ENCODE measurements at regions not wholly inside any gene's neighbourhood (a gene's known extent, or its start where the extent isn't known, plus 50 kb on each side); places are given as distances from the start of the nearest gene placed in this dataset.

DNA sequence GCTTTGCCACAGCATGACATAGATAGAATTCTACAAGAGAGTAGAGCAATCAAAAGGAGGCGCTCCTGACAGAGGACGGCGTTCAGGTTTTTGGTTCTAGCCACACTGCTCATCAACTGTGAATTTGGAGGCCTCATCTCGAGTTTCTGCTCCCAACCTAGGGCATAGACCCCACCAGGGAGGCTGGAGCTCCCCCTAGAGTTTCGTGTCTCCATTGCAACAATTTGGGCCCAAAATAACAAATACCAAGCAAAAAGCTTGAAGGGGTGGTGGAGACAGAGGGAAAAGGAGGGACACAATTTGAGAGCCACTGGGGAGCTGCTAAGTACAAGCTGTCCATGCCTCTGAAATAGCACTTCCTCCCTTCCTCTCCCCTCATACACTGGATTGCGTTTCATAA lies 297.0 kb downstream of the GPATCH2 start:
- Mint-ChIP-seq H3K4me1 (ENCODE audit: low read depth) (no peaks in the 10 kb centered on the region), H3K4me3 (no peak overlapping the region), H3K27me3 (no peaks in the 10 kb centered on the region), H3K36me3 (no peaks in the 10 kb centered on the region), H3K27ac (no peak overlapping the region), H3K9me3 (ENCODE audit: low read depth) (peaks cover 3% of the 10 kb centered on the region)

DNA sequence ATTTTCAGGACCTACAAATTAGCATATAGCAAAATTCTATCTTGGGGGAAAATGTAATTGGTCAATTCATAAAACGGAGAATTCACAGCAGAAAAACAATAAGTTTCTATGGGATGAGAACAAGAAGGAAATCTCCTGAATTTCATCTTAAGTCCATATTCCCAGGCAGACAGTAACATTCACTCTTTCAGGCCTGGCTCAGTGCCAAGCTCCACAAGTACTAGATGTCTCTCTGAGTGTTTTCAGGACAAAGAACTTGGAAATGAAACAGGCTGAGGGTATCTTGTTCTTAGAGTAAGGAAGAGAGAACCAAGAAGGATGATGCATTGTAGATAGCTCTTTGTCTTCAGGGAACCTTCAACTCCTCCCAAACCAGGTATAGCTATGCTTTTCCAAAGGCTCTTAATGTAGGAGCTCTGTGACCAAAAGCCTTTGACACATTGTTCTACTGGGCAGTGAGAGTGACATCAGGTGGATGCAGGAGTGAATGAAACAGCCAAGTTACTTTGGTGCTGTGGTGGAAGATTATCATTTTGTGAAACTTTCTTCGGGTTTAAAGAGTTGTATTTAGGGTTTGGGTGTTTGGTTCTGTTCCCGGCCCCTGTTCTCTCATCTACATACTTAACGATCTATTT lies 298.3 kb downstream of the GPATCH2 start:
- Mint-ChIP-seq H3K4me1 (ENCODE audit: low read depth) (no peaks in the 10 kb centered on the region), H3K27ac (no peak overlapping the region), H3K9me3 (ENCODE audit: low read depth) (peaks cover 3% of the 10 kb centered on the region), H3K27me3 (no peaks in the 10 kb centered on the region), H3K4me3 (no peak overlapping the region), H3K36me3 (no peaks in the 10 kb centered on the region)

DNA sequence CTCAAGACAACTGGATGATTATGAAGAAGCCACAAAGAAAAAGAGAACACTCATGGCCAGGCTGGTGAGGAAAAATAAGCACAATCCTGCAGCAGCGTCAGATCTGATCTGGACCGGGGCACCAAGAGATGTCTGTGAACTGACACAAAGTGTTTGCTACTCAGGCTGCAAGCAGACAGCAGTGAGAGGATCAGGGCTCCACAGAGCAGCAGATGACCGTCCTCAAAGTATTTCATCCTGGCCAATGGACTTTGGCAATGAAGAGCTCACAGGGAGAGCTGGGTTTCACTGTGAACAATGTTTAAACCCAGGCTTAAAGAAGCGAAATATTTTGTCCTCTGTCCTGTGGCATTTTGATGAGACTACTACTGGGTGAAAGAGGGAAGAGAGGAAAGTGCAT lies 299.2 kb downstream of the GPATCH2 start:
- Mint-ChIP-seq H3K27ac (no peak overlapping the region), H3K36me3 (no peaks in the 10 kb centered on the region), H3K9me3 (ENCODE audit: low read depth) (peaks cover 3% of the 10 kb centered on the region), H3K4me1 (ENCODE audit: low read depth) (no peaks in the 10 kb centered on the region), H3K27me3 (no peaks in the 10 kb centered on the region), H3K4me3 (no peak overlapping the region)

DNA sequence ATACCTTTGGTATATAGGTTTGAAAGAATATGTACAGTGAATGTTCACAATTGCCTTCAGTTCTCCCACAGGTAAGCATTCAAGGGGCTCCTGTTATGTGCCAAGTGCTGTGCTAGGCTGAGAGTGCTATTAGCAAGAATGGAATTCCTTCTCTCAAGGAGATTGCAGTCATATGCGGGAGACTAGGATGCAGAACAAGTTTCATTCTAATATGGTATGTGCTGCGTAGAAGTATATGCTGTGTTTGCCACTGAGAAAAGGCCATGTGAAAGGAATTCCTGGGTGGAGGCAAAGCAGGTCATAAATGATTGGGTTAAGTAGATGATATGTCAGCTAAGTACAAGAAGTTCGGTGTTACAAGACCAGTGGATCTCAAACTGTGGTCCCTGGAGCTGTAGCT lies 303.0 kb downstream of the GPATCH2 start:
- H3K4me1 Mint-ChIP-seq (ENCODE audit: low read depth) = no peaks in the 10 kb centered on the region
- no peaks in the 10 kb centered on the region for H3K36me3 Mint-ChIP-seq
- H3K4me3 Mint-ChIP-seq = no peak overlapping the region
- no peaks in the 10 kb centered on the region for H3K27me3 Mint-ChIP-seq
- H3K27ac Mint-ChIP-seq = no peak overlapping the region
- peaks cover 3% of the 10 kb centered on the region for H3K9me3 Mint-ChIP-seq (ENCODE audit: low read depth)

DNA sequence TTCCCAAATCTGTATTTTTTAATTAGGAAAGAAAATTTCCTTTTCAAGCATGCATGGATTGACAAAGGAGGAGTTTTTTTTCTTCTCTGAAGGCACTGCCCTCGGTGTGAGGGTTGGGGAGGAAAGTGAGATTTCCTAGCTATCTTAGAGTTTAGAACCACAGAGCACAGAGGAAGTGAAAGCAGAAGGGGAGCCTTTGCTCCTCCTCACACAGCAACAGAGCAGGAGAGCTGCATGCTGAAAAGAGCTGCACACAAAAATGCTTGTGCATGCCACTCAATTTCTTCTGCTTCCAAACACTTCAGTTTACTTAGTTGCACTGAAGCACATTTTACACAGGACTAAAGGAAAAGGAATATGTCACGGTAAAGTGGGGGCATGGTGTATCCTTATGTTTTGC lies 308.1 kb downstream of the GPATCH2 start:
- Mint-ChIP-seq H3K27ac (no peak overlapping the region), H3K9me3 (ENCODE audit: low read depth) (no peaks in the 10 kb centered on the region), H3K36me3 (no peaks in the 10 kb centered on the region), H3K4me3 (no peak overlapping the region), H3K27me3 (no peaks in the 10 kb centered on the region), H3K4me1 (ENCODE audit: low read depth) (no peaks in the 10 kb centered on the region)

DNA sequence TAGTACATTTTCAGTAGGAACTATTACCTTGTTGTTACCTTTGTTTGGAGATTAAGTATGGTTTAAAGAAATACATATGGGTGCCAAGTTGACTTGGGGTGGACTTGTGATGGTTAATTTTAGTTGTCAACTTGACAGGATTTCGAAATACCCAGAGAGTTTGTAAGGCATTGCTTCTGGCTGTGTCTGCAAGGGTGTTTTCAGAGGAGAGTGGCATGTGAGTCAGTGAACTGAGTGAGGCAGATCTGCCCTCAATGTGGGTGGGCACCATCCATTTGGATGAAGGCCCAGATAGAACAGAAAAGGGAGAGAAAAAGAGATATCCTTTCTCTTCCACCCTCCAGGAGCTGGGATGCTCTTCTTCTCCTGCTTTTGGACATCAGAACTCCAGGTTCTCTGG lies 315.5 kb downstream of the GPATCH2 start:
- Mint-ChIP-seq H3K4me1 (ENCODE audit: low read depth) (no peaks in the 10 kb centered on the region), H3K9me3 (ENCODE audit: low read depth) (no peaks in the 10 kb centered on the region), H3K27ac (no peak overlapping the region), H3K27me3 (no peaks in the 10 kb centered on the region), H3K4me3 (no peak overlapping the region), H3K36me3 (no peaks in the 10 kb centered on the region)

DNA sequence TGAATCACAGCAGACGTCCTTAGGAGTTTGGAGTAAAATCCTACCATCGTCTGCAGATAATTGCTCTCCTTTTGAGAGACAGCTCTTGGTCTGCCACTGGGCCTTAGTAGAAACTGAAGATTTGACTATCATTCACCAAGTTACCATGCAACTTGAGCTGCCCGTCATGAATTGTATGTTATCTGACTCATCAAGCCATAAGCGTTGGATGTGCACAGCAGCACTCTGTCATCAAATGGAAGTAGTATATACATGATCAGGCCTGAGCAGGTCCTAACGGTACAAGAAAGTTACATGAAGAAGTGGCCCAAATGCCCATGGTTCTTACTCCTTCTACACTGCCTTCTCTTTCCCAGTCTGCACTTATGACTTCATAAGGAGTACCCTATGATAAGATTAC lies 317.8 kb downstream of the GPATCH2 start:
- H3K27ac Mint-ChIP-seq = no peak overlapping the region
- H3K27me3 Mint-ChIP-seq = no peaks in the 10 kb centered on the region
- H3K36me3 Mint-ChIP-seq = no peaks in the 10 kb centered on the region
- no peaks in the 10 kb centered on the region for H3K4me1 Mint-ChIP-seq (ENCODE audit: low read depth)
- H3K4me3 Mint-ChIP-seq = no peak overlapping the region
- H3K9me3 Mint-ChIP-seq (ENCODE audit: low read depth) = no peaks in the 10 kb centered on the region

DNA sequence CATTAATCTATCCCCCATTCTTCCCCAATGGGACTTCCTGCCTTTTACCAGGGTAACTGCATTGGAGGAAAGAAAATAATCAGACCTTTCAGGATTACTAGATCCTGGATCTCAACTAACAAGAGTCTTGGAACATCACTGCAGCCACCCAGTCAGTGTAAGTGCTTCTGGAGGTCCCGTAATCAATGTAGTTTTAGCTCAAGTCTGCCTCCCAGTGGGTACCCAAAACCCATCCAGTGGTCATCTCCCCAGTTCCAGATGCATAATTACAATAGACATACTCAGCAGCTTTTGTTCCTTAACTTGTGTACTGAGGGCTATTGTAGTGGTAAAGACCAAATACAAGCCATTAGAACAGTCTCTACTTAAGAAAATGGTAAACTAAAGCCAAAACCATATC lies 319.1 kb downstream of the GPATCH2 start:
- H3K4me3 Mint-ChIP-seq = no peak overlapping the region
- H3K36me3 Mint-ChIP-seq = no peaks in the 10 kb centered on the region
- no peak overlapping the region for H3K27ac Mint-ChIP-seq
- H3K9me3 Mint-ChIP-seq (ENCODE audit: low read depth) = no peaks in the 10 kb centered on the region
- H3K4me1 Mint-ChIP-seq (ENCODE audit: low read depth) = no peaks in the 10 kb centered on the region
- no peaks in the 10 kb centered on the region for H3K27me3 Mint-ChIP-seq

DNA sequence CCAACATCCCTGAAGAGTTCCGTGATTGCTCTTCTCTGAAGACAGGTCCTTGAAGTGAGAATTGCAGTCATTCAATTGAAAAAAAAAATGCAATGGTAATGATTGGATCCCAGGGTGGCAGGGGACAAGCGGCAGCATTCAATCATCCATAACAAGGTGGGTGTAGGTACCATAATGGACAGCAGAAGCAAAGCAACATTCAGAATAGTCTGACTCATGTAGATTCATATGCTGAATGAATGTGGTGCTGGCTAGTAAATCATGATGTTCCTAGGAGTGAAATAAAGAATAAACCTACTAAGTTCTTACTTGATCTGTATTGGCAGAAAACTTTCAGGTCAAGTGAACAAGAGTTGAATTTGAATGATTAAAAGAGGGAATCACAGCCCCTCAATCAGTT lies 319.6 kb downstream of the GPATCH2 start:
- H3K27ac Mint-ChIP-seq = no peak overlapping the region
- H3K36me3 Mint-ChIP-seq = no peaks in the 10 kb centered on the region
- no peak overlapping the region for H3K4me3 Mint-ChIP-seq
- no peaks in the 10 kb centered on the region for H3K27me3 Mint-ChIP-seq
- H3K9me3 Mint-ChIP-seq (ENCODE audit: low read depth) = no peaks in the 10 kb centered on the region
- H3K4me1 Mint-ChIP-seq (ENCODE audit: low read depth) = no peaks in the 10 kb centered on the region

DNA sequence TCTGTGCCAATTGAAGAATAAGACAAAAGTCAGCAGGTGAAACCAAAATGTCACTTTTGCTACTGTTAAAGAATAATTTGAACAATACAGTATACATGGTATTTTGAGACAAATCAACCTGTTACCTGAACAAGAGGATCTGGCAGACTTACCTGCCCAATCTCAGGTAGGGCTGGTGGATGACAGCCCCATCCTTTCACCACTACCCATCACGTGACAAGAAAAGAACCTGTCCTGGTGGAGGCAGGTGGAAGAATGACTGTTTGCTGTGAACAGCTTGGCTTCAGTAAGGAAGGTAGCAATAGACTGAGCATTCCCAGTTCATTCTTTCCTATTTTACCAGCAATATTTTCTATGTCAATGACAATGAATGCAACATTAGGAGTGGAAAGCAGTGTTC lies 349.6 kb downstream of the GPATCH2 start:
- Mint-ChIP-seq H3K4me3 (no peak overlapping the region), H3K4me1 (ENCODE audit: low read depth) (no peaks in the 10 kb centered on the region), H3K36me3 (no peaks in the 10 kb centered on the region), H3K9me3 (ENCODE audit: low read depth) (peaks cover 11% of the 10 kb centered on the region), H3K27ac (no peak overlapping the region), H3K27me3 (peaks cover 2% of the 10 kb centered on the region)

DNA sequence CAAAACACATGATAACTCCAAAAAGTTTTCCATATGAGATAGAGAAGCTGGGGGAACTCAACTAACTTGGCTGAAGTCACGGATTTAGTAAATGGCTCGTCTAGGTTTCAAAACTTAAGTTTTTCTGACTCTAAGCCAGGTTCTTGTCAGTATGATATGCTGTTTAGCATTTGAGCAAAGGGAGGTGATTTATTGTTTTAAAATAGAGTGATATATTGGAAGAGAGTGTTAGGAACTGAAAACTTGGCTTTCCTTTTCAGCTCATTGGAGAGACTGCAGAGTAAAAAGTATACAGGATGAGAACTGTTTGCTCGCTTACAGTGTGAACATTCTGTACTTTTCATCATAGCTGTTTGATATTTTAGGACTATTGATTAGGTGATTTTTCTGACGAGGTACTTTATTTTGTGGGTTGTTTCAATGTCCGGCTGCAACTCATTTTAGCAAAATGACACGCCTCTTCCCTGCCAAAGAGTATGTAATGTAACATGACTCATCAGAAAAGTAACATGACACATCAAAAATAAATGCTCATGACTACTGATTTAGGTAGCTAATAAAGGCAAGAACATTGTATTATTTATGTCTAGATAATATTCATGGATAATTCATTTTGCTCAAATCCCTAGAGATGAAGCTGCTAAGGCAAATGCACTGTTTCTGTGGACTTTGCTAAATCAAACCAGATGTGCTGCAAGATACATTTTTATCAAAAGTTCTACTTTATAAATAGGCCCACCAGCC lies 355.1 kb downstream of the GPATCH2 start:
- H3K27me3 Mint-ChIP-seq = no peaks in the 10 kb centered on the region
- H3K36me3 Mint-ChIP-seq = no peaks in the 10 kb centered on the region

DNA sequence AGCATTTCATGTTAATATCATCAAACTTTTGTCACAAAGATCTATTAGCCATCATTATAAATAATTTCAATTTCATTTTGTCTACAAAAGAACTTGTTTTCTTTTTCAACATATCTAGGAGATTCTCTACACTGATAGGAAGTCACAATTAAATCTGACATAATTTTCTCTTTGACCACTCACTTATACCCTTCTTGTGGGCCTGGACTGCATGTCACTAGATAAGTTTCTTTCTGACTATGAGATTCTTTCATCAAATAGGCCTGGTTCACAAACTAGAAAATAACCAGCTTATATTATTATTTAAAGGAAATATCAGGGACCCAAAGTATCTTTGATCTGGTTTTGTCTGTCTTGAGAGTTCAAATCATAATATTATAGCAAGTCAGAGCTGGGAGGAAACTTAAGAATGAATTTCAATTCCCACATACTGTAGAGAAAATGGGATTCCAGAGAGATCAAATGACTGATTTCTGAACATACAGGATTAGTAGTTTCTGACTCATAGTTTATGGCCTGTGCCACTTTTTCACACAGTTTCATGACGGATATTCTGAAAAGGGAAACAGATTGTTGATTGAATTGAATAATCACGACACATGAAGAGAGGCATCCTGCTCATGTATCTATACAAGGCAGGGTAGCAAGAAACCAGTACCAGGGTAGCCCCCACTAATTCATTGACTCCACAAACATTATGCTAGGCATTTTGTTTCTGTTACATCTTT lies 355.8 kb downstream of the GPATCH2 start:
- no peaks in the 10 kb centered on the region for H3K9me3 Mint-ChIP-seq (ENCODE audit: low read depth)
- no peak overlapping the region for H3K27ac Mint-ChIP-seq
- H3K36me3 Mint-ChIP-seq = no peaks in the 10 kb centered on the region
- no peak overlapping the region for H3K4me3 Mint-ChIP-seq
- H3K4me1 Mint-ChIP-seq (ENCODE audit: low read depth) = no peaks in the 10 kb centered on the region
- H3K27me3 Mint-ChIP-seq = no peaks in the 10 kb centered on the region

More for the DNA sequence above, 355.1 kb downstream of the GPATCH2 start:
- no peaks in the 10 kb centered on the region for H3K9me3 Mint-ChIP-seq (ENCODE audit: low read depth)
- no peaks in the 10 kb centered on the region for H3K4me1 Mint-ChIP-seq (ENCODE audit: low read depth)
- H3K27ac Mint-ChIP-seq = no peak overlapping the region
- H3K4me3 Mint-ChIP-seq = no peak overlapping the region

DNA sequence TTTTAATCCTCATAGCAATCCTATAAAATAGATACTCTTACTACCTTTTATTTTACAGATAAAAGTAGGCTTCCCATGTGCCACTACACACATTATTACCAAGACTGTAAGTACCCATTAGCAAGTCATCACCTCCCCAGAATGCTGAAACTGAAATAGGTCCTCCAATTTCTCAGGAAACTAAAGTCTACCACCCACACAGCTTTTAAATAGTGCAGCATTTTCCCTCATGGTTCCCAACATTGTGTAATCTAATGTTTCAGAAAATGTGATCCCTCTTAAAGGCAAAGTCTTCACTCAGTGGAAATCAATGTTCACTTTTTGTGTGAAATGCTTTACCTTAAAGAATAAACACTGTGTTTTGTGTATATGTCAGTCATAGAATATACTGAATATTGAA lies 356.5 kb downstream of the GPATCH2 start:
- no peak overlapping the region for H3K4me3 Mint-ChIP-seq

DNA sequence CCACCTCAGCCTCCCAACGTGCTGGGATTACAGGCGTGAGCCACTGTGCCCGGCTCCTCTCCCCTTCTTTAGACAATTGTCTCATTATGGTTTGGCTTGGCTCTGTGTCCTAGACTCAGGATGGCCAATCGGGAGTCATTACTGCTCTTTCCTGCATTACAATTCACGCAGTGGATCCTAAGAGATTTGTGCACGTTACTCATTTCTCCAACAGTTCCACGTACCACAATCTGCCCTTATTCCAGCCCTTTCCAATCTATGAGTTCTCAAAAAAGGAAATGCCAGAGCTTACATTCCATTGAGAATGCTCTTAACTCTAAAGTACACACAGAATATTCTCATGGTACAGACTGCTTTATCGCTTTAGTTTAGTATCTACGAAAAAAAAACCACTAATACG lies 357.0 kb downstream of the GPATCH2 start:
- Mint-ChIP-seq H3K4me1 (ENCODE audit: low read depth) (no peaks in the 10 kb centered on the region), H3K36me3 (no peaks in the 10 kb centered on the region), H3K4me3 (no peak overlapping the region), H3K27me3 (no peaks in the 10 kb centered on the region), H3K9me3 (ENCODE audit: low read depth) (no peaks in the 10 kb centered on the region), H3K27ac (no peak overlapping the region)

More for the DNA sequence above, 356.5 kb downstream of the GPATCH2 start:
- H3K27me3 Mint-ChIP-seq = no peaks in the 10 kb centered on the region
- no peaks in the 10 kb centered on the region for H3K4me1 Mint-ChIP-seq (ENCODE audit: low read depth)
- H3K27ac Mint-ChIP-seq = no peak overlapping the region
- H3K9me3 Mint-ChIP-seq (ENCODE audit: low read depth) = no peaks in the 10 kb centered on the region
- no peaks in the 10 kb centered on the region for H3K36me3 Mint-ChIP-seq

DNA sequence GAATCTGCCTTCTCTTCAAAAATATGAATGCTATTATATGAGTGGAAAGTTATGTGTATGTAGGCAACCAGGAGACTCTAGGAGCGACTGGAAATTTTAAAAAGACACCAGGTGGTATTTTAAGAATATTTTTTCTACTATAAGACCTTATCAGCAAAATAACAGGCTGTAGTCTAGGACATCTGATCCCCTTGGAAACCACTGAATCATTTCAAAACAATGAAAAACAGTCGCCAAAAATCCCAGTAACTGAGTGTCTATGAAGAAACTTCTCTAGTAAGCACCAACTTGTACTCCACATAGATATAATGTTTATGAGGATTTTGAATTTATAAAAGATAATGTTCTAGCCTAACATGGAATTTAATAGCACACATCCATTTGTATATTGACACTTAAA lies 358.5 kb downstream of the GPATCH2 start:
- Mint-ChIP-seq H3K27ac (no peak overlapping the region), H3K36me3 (no peaks in the 10 kb centered on the region), H3K9me3 (ENCODE audit: low read depth) (no peaks in the 10 kb centered on the region), H3K4me3 (no peak overlapping the region), H3K27me3 (no peaks in the 10 kb centered on the region), H3K4me1 (ENCODE audit: low read depth) (no peaks in the 10 kb centered on the region)

All from activated naive CD8-positive, alpha-beta T cell (primary cell).